NB4 (cell line): ENCODE measurements at regions not wholly inside any gene's neighbourhood (a gene's known extent, or its start where the extent isn't known, plus 50 kb on each side); places are given as distances from the start of the nearest gene placed in this dataset.

Source experiments
- DNase-seq: peaks from one replicate; pipeline ENCODE4 v3.0.0; 2010; ENCODE audit warnings: low read depth
- H3K4me3 ChIP-seq: one replicate; pipeline ENCODE4 v1.5.1; 2011; ENCODE audit warnings: mild to moderate bottlenecking, low read depth, low read length, moderate library complexity
- MYC ChIP-seq: IDR thresholded peaks from 2 replicates; pipeline ENCODE4 v1.6.1; 2011; ENCODE audit warnings: low read depth, low read length
- POLR2A ChIP-seq: IDR thresholded peaks from 2 replicates; pipeline ENCODE4 v1.6.1; 2011; ENCODE audit warnings: mild to moderate bottlenecking; ENCODE audit not compliant: insufficient read length; ENCODE audit errors: extremely low read depth
- TF ChIP-seq, protein P1 (sequence below): IDR thresholded peaks from 2 replicates; pipeline ENCODE4 v1.6.1; 2011; ENCODE audit warnings: low read depth, low read length
- TF ChIP-seq, protein P2 (sequence below): IDR thresholded peaks from one replicate; pipeline ENCODE4 v1.5.1; 2012; ENCODE audit warnings: low read depth, low read length

DNA sequence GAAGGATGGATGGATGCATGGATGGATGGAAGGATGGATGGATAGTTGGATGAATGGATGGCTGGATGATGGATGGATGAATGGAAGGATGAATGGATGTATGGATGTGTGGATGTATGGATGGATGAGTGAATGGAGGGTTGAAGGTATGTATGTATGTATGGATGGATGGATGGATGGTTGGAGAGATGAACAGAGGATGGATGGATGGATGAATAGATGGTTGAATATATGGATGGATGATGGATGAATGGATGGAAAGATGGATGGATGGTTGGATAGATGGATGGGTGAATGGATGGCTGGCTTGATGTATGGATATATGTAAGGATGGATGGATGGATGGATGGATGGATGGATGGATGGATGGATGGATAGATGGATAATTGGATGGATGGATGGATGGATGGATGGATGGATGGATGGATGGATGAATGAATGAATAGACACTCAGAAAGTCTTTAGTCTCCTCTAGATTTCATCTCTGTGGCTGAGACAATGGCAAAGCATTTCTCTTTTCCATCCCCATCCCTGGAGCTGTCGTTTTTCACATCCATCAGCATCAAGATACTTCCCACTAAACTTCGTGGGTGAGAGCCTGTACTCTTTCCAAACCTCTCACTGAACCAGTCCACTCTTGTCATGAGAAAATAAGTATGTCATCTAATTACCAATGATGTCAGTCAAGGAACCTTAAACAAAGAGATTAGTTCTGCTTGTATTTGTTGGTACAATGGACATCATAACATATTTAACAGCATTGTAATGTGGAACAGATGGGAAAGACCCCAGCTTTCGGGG lies 74.8 kb upstream of the CLMN start:
- no peak for TF ChIP-seq MYC
- TF ChIP-seq, protein P1, sequence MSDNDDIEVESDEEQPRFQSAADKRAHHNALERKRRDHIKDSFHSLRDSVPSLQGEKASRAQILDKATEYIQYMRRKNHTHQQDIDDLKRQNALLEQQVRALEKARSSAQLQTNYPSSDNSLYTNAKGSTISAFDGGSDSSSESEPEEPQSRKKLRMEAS: no peak
- no peak for TF ChIP-seq POLR2A
- TF ChIP-seq, protein P2, sequence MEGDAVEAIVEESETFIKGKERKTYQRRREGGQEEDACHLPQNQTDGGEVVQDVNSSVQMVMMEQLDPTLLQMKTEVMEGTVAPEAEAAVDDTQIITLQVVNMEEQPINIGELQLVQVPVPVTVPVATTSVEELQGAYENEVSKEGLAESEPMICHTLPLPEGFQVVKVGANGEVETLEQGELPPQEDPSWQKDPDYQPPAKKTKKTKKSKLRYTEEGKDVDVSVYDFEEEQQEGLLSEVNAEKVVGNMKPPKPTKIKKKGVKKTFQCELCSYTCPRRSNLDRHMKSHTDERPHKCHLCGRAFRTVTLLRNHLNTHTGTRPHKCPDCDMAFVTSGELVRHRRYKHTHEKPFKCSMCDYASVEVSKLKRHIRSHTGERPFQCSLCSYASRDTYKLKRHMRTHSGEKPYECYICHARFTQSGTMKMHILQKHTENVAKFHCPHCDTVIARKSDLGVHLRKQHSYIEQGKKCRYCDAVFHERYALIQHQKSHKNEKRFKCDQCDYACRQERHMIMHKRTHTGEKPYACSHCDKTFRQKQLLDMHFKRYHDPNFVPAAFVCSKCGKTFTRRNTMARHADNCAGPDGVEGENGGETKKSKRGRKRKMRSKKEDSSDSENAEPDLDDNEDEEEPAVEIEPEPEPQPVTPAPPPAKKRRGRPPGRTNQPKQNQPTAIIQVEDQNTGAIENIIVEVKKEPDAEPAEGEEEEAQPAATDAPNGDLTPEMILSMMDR: no peak
- no peak overlapping the region for H3K4me3 ChIP-seq
- no peak for DNase-seq

DNA sequence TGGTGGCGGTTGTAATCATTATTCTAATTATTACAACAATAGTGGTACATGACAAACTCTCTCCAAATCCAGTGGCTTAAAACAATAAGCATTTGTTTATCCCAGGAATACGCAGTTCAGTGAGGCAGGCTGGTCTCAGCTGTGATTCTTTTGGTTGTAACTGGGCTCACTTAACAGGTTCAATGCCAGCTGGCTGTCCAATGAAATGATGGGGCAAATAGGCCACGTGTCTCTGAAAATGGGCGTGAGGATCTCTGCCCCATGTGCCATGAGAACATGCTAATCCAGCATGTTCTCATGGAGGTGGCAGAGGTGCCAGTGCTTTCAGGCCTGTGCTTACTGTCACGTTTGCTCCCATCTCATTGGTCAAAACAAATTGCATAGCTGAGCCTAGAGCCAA lies 73.1 kb upstream of the CLMN start:
- H3K4me3 ChIP-seq: no peak overlapping the region
- TF ChIP-seq, protein P1: no peak
- no peak for TF ChIP-seq POLR2A
- TF ChIP-seq MYC: no peak
- TF ChIP-seq, protein P2: no peak
- DNase-seq: no peak

DNA sequence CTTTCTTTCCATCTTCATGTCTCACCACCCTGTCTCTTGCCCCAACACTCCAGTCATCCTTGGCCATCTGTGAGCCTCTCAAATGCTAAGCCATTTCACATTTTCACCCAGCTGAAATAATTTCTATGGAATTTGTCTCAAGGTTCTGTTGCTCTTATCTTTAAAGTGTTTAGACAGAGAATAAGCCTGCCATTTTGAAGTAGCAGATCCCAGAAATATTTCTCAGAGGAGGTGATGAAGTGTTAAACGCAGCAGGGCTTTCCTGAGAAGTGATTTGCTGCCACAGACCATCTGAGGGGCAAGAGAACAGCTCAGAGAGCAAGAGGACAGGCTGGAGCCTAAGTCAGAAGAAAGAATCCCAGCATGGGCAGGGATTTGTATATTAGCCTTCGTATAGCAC lies 71.6 kb upstream of the CLMN start:
- no peak overlapping the region for H3K4me3 ChIP-seq
- no peak for DNase-seq
- TF ChIP-seq POLR2A (no peak), MYC (no peak)
- TF ChIP-seq, protein P1: no peak
- TF ChIP-seq, protein P2: no peak

DNA sequence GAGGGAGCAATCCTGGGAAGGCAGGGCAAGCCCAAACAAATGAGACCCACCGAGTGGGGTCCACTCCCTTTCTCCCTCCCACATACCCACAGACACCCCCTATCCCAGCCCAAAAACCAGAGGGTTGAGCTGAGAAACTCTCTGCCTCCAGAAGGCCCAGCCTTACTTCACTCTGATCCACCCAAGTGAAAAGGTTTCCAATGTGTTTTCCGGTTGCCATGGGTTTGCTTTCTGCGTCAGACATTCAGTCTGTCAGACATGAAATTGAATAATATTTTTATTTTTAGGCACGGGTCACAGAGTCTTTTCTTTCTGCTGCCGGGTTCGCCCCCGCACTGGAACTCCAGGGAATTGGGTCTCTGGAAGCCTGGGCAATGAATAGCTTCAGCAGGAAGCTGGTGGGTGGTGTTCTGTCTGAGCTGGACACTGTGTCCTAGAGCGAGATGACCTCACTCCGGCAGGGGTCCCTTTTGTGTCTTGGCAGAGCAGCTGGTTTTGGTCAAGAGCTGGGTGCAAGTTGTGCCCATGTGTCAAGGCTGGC lies 69.8 kb upstream of the CLMN start:
- TF ChIP-seq, protein P2: no peak
- no peak for TF ChIP-seq MYC
- TF ChIP-seq, protein P1: no peak
- TF ChIP-seq POLR2A: no peak

DNA sequence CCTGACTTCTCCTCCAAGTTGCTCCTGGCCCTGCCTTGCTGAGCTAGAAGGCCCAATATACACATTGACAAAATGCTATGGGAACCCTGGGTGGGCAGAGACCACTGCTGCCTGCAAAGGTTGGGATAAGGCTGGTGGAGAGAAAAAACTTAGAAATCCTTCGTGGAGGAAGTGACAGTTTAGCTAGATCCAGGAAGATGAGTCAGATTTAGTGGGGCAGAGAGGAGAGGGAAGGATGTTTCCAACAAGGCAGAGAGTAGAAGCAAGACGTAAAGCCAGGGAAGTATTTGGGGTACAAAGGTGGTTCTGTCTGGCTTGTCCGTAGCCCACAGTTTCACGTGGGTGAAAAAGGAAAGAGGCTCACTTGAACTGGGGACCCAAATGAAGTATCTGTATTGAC lies 69.0 kb upstream of the CLMN start:
- no peak overlapping the region for H3K4me3 ChIP-seq
- TF ChIP-seq, protein P1: no peak
- TF ChIP-seq POLR2A (no peak), MYC (no peak)
- TF ChIP-seq, protein P2: no peak
- DNase-seq: no peak

More for the DNA sequence above, 69.8 kb upstream of the CLMN start:
- DNase-seq: no peak
- no peak overlapping the region for H3K4me3 ChIP-seq
